ENCODE measurements at regions not wholly inside any gene's neighbourhood (a gene's known extent, or its start where the extent isn't known, plus 50 kb on each side); places are given as distances from the start of the nearest gene placed in this dataset.

- no peak overlapping the region for H3K4me3 ChIP-seq (ENCODE audit: insufficient read depth in 1 of 2, low read depth in 1 of 2, low read length in 2 of 2)
- H2BK120ac ChIP-seq (ENCODE audit: low read depth, low read length), result no peak overlapping the region
- H2BK15ac ChIP-seq (ENCODE audit: low read depth, poor library complexity, severe bottlenecking), result no peak overlapping the region
- H2BK5ac ChIP-seq (ENCODE audit: low read depth, low read length, poor library complexity, severe bottlenecking), result no peak overlapping the region
- H3K4me2 ChIP-seq (ENCODE audit: low read length, poor library complexity, severe bottlenecking), result no peak overlapping the region
- no peak overlapping the region for H3K9ac ChIP-seq (ENCODE audit: low read length)
- H3K4ac ChIP-seq (ENCODE audit: low read depth in 1 of 2, low read length in 2 of 2), result no peak overlapping the region
- H3K9me3 ChIP-seq (ENCODE audit: control insufficient read depth, low read length), result peaks cover 3% of the 10 kb centered on the region
- no peak overlapping the region for H3K27ac ChIP-seq (ENCODE audit: low read length, poor library complexity, severe bottlenecking)
- H2AK5ac ChIP-seq (ENCODE audit: low read length, severe bottlenecking), result no peak overlapping the region
- no peaks in the 10 kb centered on the region for H3K36me3 ChIP-seq (ENCODE audit: control insufficient read depth in 1 of 2, insufficient read depth in 2 of 2, low read depth in 1 of 2, low read length in 2 of 2)
- no peaks in the 10 kb centered on the region for H3K79me1 ChIP-seq (replicated peaks; ENCODE audit: low read length, poor library complexity, severe bottlenecking)
- no peak overlapping the region for H2BK12ac ChIP-seq (ENCODE audit: low read length in 2 of 2)
- no peak for DNase-seq
- H3K27me3 ChIP-seq (ENCODE audit: control insufficient read depth in 1 of 2, insufficient read depth in 1 of 2, low read length in 2 of 2), result peaks cover 37 to 85% of the 10 kb centered on the region in 2 experiments
- no peak overlapping the region for H3K23ac ChIP-seq (ENCODE audit: low read length in 2 of 2)
- no peak overlapping the region for H2AFZ ChIP-seq (ENCODE audit: low read depth, low read length)
- H3K18ac ChIP-seq (ENCODE audit: low read depth in 1 of 2, low read length in 2 of 2), result no peak overlapping the region
- no peak overlapping the region for H4K91ac ChIP-seq (ENCODE audit: low read length)
- no peak overlapping the region for H4K8ac ChIP-seq (ENCODE audit: low read length)
- H3K4me1 ChIP-seq (ENCODE audit: control insufficient read depth, insufficient read depth, low read depth, low read length), result no peaks in the 10 kb centered on the region
- no peak overlapping the region for H3K14ac ChIP-seq (ENCODE audit: low read length in 2 of 2)
These were observed 410.7 kb downstream of the MIAT start for GRCh38 chr22:27068121-27068520.

- no peak overlapping the region for H3K4me3 ChIP-seq (ENCODE audit: insufficient read depth in 1 of 2, low read depth in 1 of 2, low read length in 2 of 2)
These were observed 413.2 kb downstream of the MIAT start for GRCh38 chr22:27070594-27070993.

GRCh38 chr22:27073601-27074425, 416.4 kb downstream of the MIAT start:
- H2BK120ac ChIP-seq (ENCODE audit: low read depth, low read length), result no peak overlapping the region
- H3K18ac ChIP-seq (ENCODE audit: low read depth in 1 of 2, low read length in 2 of 2), result no peak overlapping the region
- no peaks in the 10 kb centered on the region for H3K4me1 ChIP-seq (ENCODE audit: control insufficient read depth, insufficient read depth, low read depth, low read length)
- 86% methylated on average over 11 of the region's 12 CpGs for WGBS
- DNase-seq, result no peak
- no peak overlapping the region for H3K9ac ChIP-seq (ENCODE audit: low read length)
- H3K14ac ChIP-seq (ENCODE audit: low read length in 2 of 2), result no peak overlapping the region
- H3K4me3 ChIP-seq (ENCODE audit: insufficient read depth in 1 of 2, low read depth in 1 of 2, low read length in 2 of 2), result no peak overlapping the region
- no peak overlapping the region for H2BK12ac ChIP-seq (ENCODE audit: low read length in 2 of 2)
- peaks cover 52 to 90% of the 10 kb centered on the region in 2 experiments for H3K27me3 ChIP-seq (ENCODE audit: control insufficient read depth in 1 of 2, insufficient read depth in 1 of 2, low read length in 2 of 2)
- H2BK15ac ChIP-seq (ENCODE audit: low read depth, poor library complexity, severe bottlenecking), result no peak overlapping the region
- no peaks in the 10 kb centered on the region for H3K79me1 ChIP-seq (replicated peaks; ENCODE audit: low read length, poor library complexity, severe bottlenecking)
- H3K4ac ChIP-seq (ENCODE audit: low read depth in 1 of 2, low read length in 2 of 2), result no peak overlapping the region
- no peak overlapping the region for H2AFZ ChIP-seq (ENCODE audit: low read depth, low read length)
- no peak overlapping the region for H3K4me2 ChIP-seq (ENCODE audit: low read length, poor library complexity, severe bottlenecking)
- no peak overlapping the region for H4K8ac ChIP-seq (ENCODE audit: low read length)
- H4K91ac ChIP-seq (ENCODE audit: low read length), result no peak overlapping the region
- no peak overlapping the region for H3K27ac ChIP-seq (ENCODE audit: low read length, poor library complexity, severe bottlenecking)
- no peak overlapping the region for H2AK5ac ChIP-seq (ENCODE audit: low read length, severe bottlenecking)
- no peak overlapping the region for H3K23ac ChIP-seq (ENCODE audit: low read length in 2 of 2)
- peaks cover 3% of the 10 kb centered on the region for H3K9me3 ChIP-seq (ENCODE audit: control insufficient read depth, low read length)
- H3K36me3 ChIP-seq (ENCODE audit: control insufficient read depth in 1 of 2, insufficient read depth in 2 of 2, low read depth in 1 of 2, low read length in 2 of 2), result no peaks in the 10 kb centered on the region
- H2BK5ac ChIP-seq (ENCODE audit: low read depth, low read length, poor library complexity, severe bottlenecking), result no peak overlapping the region

More at GRCh38 chr22:27070594-27070993, 413.2 kb downstream of the MIAT start:
- Histone ChIP-seq H3K4me2 (ENCODE audit: low read length, poor library complexity, severe bottlenecking) (no peak overlapping the region), H2BK15ac (ENCODE audit: low read depth, poor library complexity, severe bottlenecking) (no peak overlapping the region), H4K91ac (ENCODE audit: low read length) (no peak overlapping the region), H3K14ac (ENCODE audit: low read length in 2 of 2) (no peak overlapping the region), H2AK5ac (ENCODE audit: low read length, severe bottlenecking) (no peak overlapping the region), H3K23ac (ENCODE audit: low read length in 2 of 2) (no peak overlapping the region), H3K18ac (ENCODE audit: low read depth in 1 of 2, low read length in 2 of 2) (no peak overlapping the region), H2BK120ac (ENCODE audit: low read depth, low read length) (no peak overlapping the region), H3K27ac (ENCODE audit: low read length, poor library complexity, severe bottlenecking) (no peak overlapping the region), H2BK5ac (ENCODE audit: low read depth, low read length, poor library complexity, severe bottlenecking) (no peak overlapping the region), H2BK12ac (ENCODE audit: low read length in 2 of 2) (no peak overlapping the region), H3K36me3 (ENCODE audit: control insufficient read depth in 1 of 2, insufficient read depth in 2 of 2, low read depth in 1 of 2, low read length in 2 of 2) (no peaks in the 10 kb centered on the region), H3K4ac (ENCODE audit: low read depth in 1 of 2, low read length in 2 of 2) (no peak overlapping the region), H3K9ac (ENCODE audit: low read length) (no peak overlapping the region), H3K9me3 (ENCODE audit: control insufficient read depth, low read length) (peaks cover 3% of the 10 kb centered on the region), H3K4me1 (ENCODE audit: control insufficient read depth, insufficient read depth, low read depth, low read length) (no peaks in the 10 kb centered on the region), H3K27me3 (ENCODE audit: control insufficient read depth in 1 of 2, insufficient read depth in 1 of 2, low read length in 2 of 2) (peaks cover 40 to 83% of the 10 kb centered on the region in 2 experiments), H3K79me1 (replicated peaks; ENCODE audit: low read length, poor library complexity, severe bottlenecking) (no peaks in the 10 kb centered on the region), H4K8ac (ENCODE audit: low read length) (no peak overlapping the region), H2AFZ (ENCODE audit: low read depth, low read length) (no peak overlapping the region)
- no peak for DNase-seq
- WGBS, result 84% methylated on average over 8 of the region's 8 CpGs

- Histone ChIP-seq H3K27me3 (ENCODE audit: control insufficient read depth in 1 of 2, insufficient read depth in 1 of 2, low read length in 2 of 2) (peaks cover 58 to 89% of the 10 kb centered on the region in 2 experiments), H2AK5ac (ENCODE audit: low read length, severe bottlenecking) (no peak overlapping the region), H3K4ac (ENCODE audit: low read depth in 1 of 2, low read length in 2 of 2) (no peak overlapping the region), H4K91ac (ENCODE audit: low read length) (no peak overlapping the region), H3K23ac (ENCODE audit: low read length in 2 of 2) (no peak overlapping the region), H2BK12ac (ENCODE audit: low read length in 2 of 2) (no peak overlapping the region), H2BK15ac (ENCODE audit: low read depth, poor library complexity, severe bottlenecking) (no peak overlapping the region), H3K18ac (ENCODE audit: low read depth in 1 of 2, low read length in 2 of 2) (no peak overlapping the region), H3K9ac (ENCODE audit: low read length) (no peak overlapping the region), H3K36me3 (ENCODE audit: control insufficient read depth in 1 of 2, insufficient read depth in 2 of 2, low read depth in 1 of 2, low read length in 2 of 2) (no peaks in the 10 kb centered on the region), H2AFZ (ENCODE audit: low read depth, low read length) (no peak overlapping the region), H3K4me1 (ENCODE audit: control insufficient read depth, insufficient read depth, low read depth, low read length) (no peaks in the 10 kb centered on the region), H3K9me3 (ENCODE audit: control insufficient read depth, low read length) (peaks cover 3% of the 10 kb centered on the region), H3K27ac (ENCODE audit: low read length, poor library complexity, severe bottlenecking) (no peak overlapping the region), H3K79me1 (replicated peaks; ENCODE audit: low read length, poor library complexity, severe bottlenecking) (no peaks in the 10 kb centered on the region), H3K4me3 (ENCODE audit: insufficient read depth in 1 of 2, low read depth in 1 of 2, low read length in 2 of 2) (no peak overlapping the region), H3K4me2 (ENCODE audit: low read length, poor library complexity, severe bottlenecking) (no peak overlapping the region), H4K8ac (ENCODE audit: low read length) (no peak overlapping the region), H2BK5ac (ENCODE audit: low read depth, low read length, poor library complexity, severe bottlenecking) (no peak overlapping the region), H2BK120ac (ENCODE audit: low read depth, low read length) (no peak overlapping the region), H3K14ac (ENCODE audit: low read length in 2 of 2) (no peak overlapping the region)
- 62% methylated on average over 6 of the region's 6 CpGs for WGBS
- DNase-seq, result no peak
These were observed 417.8 kb downstream of the MIAT start for GRCh38 chr22:27075028-27075678.
